ENCODE measurements at regions not wholly inside any gene's neighbourhood (a gene's known extent, or its start where the extent isn't known, plus 50 kb on each side); places are given as distances from the start of the nearest gene placed in this dataset.

GRCh38 chr10:43930777-43931176 is 282.1 kb upstream of the ZNF32 start:
- TF ChIP-seq CTCF (conservative IDR thresholded peaks at IDR 0.05; ENCODE audit: low read length) (no peak), EZH2phosphoT487 (IDR thresholded peaks at IDR 0.05; ENCODE audit: borderline replicate concordance) (no peak)
